AG04450 (cell line): ENCODE measurements at regions not wholly inside any gene's neighbourhood (a gene's known extent, or its start where the extent isn't known, plus 50 kb on each side); places are given as distances from the start of the nearest gene placed in this dataset.

Source experiments
- CTCF ChIA-PET: fragments of 300-600, 350-600 bp; formaldehyde crosslinking; extraction: SDS; loops from one replicate; lab custom pipeline; 2022; ENCODE audit warnings: antibody characterized with exemption, inconsistent platforms; lab: Charles Lee
- POLR2A ChIA-PET: fragments of 350-600 bp; formaldehyde crosslinking; extraction: SDS; loops from one replicate; lab custom pipeline; 2021; ENCODE audit warnings: antibody characterized with exemption, inconsistent platforms; lab: Yijun Ruan, JAX
- DNase-seq: peaks from one replicate; pipeline ENCODE4 v3.0.0-alpha.2; 2011; ENCODE audit warnings: low read depth, low spot score
- H3K27ac ChIP-seq: one replicate; pipeline ENCODE4 v1.5.1; 2012; ENCODE audit warnings: low read depth, low read length, control low read depth
- H3K27me3 ChIP-seq: one replicate; pipeline ENCODE4 v1.6.0; 2012; ENCODE audit warnings: low read length; ENCODE audit not compliant: control insufficient read depth, insufficient read depth
- H3K4me3 ChIP-seq: 2 replicates; pipeline ENCODE4 v1.5.1; 2011; ENCODE audit warnings: mild to moderate bottlenecking, low read depth, low read length, control low read depth
- H3K9me3 ChIP-seq: 2 replicates; pipeline ENCODE4 v1.5.1; 2012; ENCODE audit warnings: low read length; ENCODE audit not compliant: control insufficient read depth, insufficient read depth
- CTCF ChIP-seq: IDR thresholded peaks from 2 replicates; pipeline ENCODE4 v1.5.1; 2011; ENCODE audit warnings: low read depth, low read length, control low read depth, inconsistent platforms

GRCh38 chr15:31228011-31228484 is 98.6 kb upstream of the KLF13 start:
- DNase-seq, result no peak
- Histone ChIP-seq H3K27me3 (peaks cover 22% of the 10 kb centered on the region), H3K9me3 (peaks cover 17% of the 10 kb centered on the region), H3K4me3 (no peak overlapping the region), H3K27ac (no peak overlapping the region)
- TF ChIP-seq CTCF, result no peak
- CTCF ChIA-PET, result no interaction called here
- POLR2A ChIA-PET, result interaction anchor here (0.7 kb wide), 1 partner anchor 37 kb away, joined by 3 read pairs; no protein-coding TSS in a partner anchor

DNA sequence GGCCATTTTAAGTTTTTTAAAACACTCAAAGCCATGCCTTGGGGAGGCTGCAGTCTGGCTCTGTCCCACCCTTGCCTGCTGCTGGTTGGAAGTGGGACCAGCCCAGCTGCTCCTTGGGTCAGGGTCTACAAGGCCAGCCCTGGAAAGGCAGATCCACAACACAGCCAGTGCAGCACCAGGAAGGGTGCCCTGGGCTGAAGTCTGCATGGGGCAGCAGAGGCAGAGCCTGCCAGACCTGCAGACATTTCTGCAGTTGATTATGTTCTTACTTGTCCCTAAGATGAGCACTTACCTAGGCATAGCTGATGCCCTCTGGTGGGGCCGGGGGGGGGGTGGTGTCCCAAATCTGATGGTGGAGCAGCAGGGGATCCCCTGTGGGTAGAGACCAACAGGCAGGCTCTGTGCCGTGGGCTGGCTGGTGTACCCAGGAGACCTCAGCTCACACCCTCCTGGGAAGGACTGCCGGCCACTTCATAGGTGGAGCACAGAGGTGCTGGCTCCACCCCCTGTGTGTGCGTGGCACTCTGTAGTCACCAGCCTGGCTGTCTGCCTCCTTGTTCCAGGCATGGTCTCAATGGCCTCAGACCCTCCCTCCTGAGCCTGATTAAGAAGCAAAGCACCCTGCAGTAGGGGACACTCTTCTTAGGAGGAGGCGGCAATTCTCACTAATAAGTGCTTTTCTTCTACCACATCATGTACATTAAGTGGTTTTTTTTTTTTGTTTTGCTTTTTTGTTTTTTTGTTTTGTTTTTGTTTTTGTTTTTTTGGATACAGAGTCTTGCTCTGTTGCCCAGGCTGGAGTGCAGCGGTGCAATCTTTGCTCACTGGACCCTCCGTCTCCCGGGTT is 97.4 kb upstream of the KLF13 start:
- CTCF ChIA-PET, result no interaction called here
- POLR2A ChIA-PET, result no interaction called here
- H3K4me3 ChIP-seq, result no peak overlapping the region

GRCh38 chr15:31230630-31231485 is 95.8 kb upstream of the KLF13 start:
- no peak for DNase-seq
- H3K27me3 ChIP-seq, result peaks cover 3% of the 10 kb centered on the region
- H3K27ac ChIP-seq, result no peak overlapping the region
- ChIA-PET CTCF (no interaction called here), POLR2A (no interaction called here)
- H3K4me3 ChIP-seq, result no peak overlapping the region
- peaks cover 5% of the 10 kb centered on the region; the same call in 1 of the 2 replicates for H3K9me3 ChIP-seq
- no peak for TF ChIP-seq CTCF

More for the DNA sequence above, 97.4 kb upstream of the KLF13 start:
- no peak overlapping the region for H3K27ac ChIP-seq
- H3K27me3 ChIP-seq, result peaks cover 11% of the 10 kb centered on the region
- peaks cover 13% of the 10 kb centered on the region for H3K9me3 ChIP-seq
- DNase-seq, result no peak
- TF ChIP-seq CTCF, result no peak

DNA sequence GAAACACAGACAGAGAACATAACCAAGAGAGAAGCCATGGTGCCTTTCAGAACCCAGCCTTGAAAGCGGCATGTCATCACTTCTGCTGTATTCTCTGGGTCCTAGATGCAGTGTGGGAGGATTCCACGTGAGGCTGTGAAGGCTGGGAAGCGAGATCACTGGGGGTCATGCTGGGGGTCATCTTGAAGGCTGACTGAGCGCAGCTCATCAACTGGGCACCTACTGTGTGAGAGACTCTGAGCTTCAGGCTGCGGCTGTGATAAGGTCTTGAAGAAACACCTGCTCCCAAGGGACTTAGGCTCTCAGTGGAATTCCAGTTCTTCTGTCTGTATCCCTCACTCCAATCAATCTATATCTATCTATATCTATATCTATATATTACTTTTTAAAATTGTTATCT is 91.8 kb upstream of the KLF13 start:
- CTCF ChIA-PET, result interaction anchor here (0.6 to 1.9 kb wide), 3 partner anchors 20 to 253 kb away, joined by 3 to 5 read pairs (median 3); no protein-coding TSS in a partner anchor
- POLR2A ChIA-PET, result no interaction called here
- no peaks in the 10 kb centered on the region for H3K9me3 ChIP-seq
- no peak overlapping the region for H3K4me3 ChIP-seq
- no peak for TF ChIP-seq CTCF
- no peak for DNase-seq
- no peaks in the 10 kb centered on the region for H3K27me3 ChIP-seq
- H3K27ac ChIP-seq, result no peak overlapping the region
